ENCODE measurements at regions not wholly inside any gene's neighbourhood (a gene's known extent, or its start where the extent isn't known, plus 50 kb on each side); places are given as distances from the start of the nearest gene placed in this dataset.

DNA sequence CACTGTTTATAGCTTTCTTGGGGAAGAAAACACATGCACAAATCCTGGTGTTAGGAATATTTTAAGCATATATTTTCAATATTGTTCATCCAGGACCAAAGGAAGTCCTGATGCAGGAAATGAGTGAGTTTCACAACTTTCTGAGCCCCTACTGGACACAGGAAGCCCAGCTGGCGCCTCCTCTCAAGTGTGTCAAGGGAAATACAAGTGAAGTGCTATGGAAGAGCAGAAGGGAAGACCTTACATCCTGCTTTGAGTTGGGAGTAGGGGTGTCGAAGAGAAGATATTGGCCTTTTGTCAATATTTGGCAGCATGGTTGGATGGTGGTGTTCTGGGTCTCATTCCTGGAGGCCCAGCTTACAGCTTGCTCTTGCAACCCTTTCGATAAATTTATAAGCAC lies 66.1 kb upstream of the ZDHHC17 start:
- TF ChIP-seq, protein P1, sequence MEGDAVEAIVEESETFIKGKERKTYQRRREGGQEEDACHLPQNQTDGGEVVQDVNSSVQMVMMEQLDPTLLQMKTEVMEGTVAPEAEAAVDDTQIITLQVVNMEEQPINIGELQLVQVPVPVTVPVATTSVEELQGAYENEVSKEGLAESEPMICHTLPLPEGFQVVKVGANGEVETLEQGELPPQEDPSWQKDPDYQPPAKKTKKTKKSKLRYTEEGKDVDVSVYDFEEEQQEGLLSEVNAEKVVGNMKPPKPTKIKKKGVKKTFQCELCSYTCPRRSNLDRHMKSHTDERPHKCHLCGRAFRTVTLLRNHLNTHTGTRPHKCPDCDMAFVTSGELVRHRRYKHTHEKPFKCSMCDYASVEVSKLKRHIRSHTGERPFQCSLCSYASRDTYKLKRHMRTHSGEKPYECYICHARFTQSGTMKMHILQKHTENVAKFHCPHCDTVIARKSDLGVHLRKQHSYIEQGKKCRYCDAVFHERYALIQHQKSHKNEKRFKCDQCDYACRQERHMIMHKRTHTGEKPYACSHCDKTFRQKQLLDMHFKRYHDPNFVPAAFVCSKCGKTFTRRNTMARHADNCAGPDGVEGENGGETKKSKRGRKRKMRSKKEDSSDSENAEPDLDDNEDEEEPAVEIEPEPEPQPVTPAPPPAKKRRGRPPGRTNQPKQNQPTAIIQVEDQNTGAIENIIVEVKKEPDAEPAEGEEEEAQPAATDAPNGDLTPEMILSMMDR (IDR thresholded peaks at IDR 0.05) = no peak
- TF ChIP-seq POLR2A (IDR thresholded peaks at IDR 0.05) = no peak

All from testis (tissue), 2 donors.